ENCODE measurements at regions not wholly inside any gene's neighbourhood (a gene's known extent, or its start where the extent isn't known, plus 50 kb on each side); places are given as distances from the start of the nearest gene placed in this dataset.

DNA sequence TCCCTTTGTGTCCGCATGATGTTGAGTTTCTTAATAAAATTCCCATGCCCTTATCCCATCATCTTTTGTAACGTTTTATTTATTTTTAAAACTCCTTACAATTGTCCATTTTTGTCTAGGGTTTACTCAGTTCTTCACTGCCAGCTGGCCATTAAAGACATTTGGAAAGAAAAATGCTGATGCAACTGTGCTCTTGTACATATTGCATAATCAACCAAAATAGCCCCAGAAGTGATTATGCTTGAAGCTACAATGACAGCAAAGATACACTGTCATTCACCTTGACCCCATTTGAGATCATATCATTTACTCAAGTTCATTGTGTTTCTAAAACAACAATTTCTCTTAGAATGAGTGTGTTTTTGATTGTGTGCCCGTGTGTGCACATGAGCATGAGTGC, 1074.6 kb upstream of the RBFOX1 start:
- TF ChIP-seq, protein P1, sequence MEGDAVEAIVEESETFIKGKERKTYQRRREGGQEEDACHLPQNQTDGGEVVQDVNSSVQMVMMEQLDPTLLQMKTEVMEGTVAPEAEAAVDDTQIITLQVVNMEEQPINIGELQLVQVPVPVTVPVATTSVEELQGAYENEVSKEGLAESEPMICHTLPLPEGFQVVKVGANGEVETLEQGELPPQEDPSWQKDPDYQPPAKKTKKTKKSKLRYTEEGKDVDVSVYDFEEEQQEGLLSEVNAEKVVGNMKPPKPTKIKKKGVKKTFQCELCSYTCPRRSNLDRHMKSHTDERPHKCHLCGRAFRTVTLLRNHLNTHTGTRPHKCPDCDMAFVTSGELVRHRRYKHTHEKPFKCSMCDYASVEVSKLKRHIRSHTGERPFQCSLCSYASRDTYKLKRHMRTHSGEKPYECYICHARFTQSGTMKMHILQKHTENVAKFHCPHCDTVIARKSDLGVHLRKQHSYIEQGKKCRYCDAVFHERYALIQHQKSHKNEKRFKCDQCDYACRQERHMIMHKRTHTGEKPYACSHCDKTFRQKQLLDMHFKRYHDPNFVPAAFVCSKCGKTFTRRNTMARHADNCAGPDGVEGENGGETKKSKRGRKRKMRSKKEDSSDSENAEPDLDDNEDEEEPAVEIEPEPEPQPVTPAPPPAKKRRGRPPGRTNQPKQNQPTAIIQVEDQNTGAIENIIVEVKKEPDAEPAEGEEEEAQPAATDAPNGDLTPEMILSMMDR (IDR thresholded peaks at IDR 0.05), result no peak
- TF ChIP-seq POLR2A (IDR thresholded peaks at IDR 0.05), result no peak
- no peak for TF ChIP-seq EP300 (IDR thresholded peaks at IDR 0.05; ENCODE audit: low read depth)
- no peak for TF ChIP-seq POLR2AphosphoS5 (IDR thresholded peaks at IDR 0.05)

All from transverse colon (tissue), 4 donors.